Ishikawa (cell line): ENCODE measurements at regions not wholly inside any gene's neighbourhood (a gene's known extent, or its start where the extent isn't known, plus 50 kb on each side); places are given as distances from the start of the nearest gene placed in this dataset.

Source experiments
- CEBPB ChIP-seq: IDR thresholded peaks from 2 replicates; pipeline ENCODE4 v1.6.1; 2012
- CREB1 ChIP-seq: IDR thresholded peaks from 2 replicates; pipeline ENCODE4 v1.6.1; 2012; ENCODE audit warnings: low read depth
- EGR1 ChIP-seq: IDR thresholded peaks from 2 replicates; pipeline ENCODE4 v1.6.1; 2012
- EP300 ChIP-seq: IDR thresholded peaks from 2 replicates; pipeline ENCODE4 v1.6.1; 2012; ENCODE audit warnings: borderline replicate concordance
- FOXM1 ChIP-seq: IDR thresholded peaks from 2 replicates; pipeline ENCODE4 v1.6.1; 2012; ENCODE audit warnings: low read depth, borderline replicate concordance
- NFIC ChIP-seq: IDR thresholded peaks from 2 replicates; pipeline ENCODE4 v1.6.1; 2012
- RAD21 ChIP-seq: IDR thresholded peaks from 2 replicates; pipeline ENCODE4 v1.6.1; 2012; ENCODE audit warnings: low read depth
- TAF1 ChIP-seq: IDR thresholded peaks from 2 replicates; pipeline ENCODE4 v1.6.1; 2012; ENCODE audit warnings: low read depth, mild to moderate bottlenecking
- TCF12 ChIP-seq: IDR thresholded peaks from 2 replicates; pipeline ENCODE4 v1.6.1; 2012; ENCODE audit warnings: low read depth
- TEAD4 ChIP-seq: IDR thresholded peaks from 2 replicates; pipeline ENCODE4 v1.6.1; 2012
- YY1 ChIP-seq: IDR thresholded peaks from 2 replicates; pipeline ENCODE4 v1.6.1; 2012; ENCODE audit warnings: low read depth
- ZBTB7A ChIP-seq: IDR thresholded peaks from 2 replicates; pipeline ENCODE4 v1.6.1; 2012; ENCODE audit warnings: low read depth
- TF ChIP-seq, protein P1 (sequence below): IDR thresholded peaks from 2 replicates; pipeline ENCODE4 v1.6.1; 2012
- TF ChIP-seq, protein P2 (sequence below): IDR thresholded peaks from 2 replicates; pipeline ENCODE4 v1.6.1; 2012; ENCODE audit warnings: low read depth, mild to moderate bottlenecking
- TF ChIP-seq, protein P3 (sequence below): IDR thresholded peaks from 2 replicates; pipeline ENCODE4 v1.6.1; 2012

- TF ChIP-seq, protein P1, sequence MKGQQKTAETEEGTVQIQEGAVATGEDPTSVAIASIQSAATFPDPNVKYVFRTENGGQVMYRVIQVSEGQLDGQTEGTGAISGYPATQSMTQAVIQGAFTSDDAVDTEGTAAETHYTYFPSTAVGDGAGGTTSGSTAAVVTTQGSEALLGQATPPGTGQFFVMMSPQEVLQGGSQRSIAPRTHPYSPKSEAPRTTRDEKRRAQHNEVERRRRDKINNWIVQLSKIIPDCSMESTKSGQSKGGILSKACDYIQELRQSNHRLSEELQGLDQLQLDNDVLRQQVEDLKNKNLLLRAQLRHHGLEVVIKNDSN: no peak
- TF ChIP-seq ZBTB7A (no peak), FOXM1 (no peak), EP300 (no peak), EGR1 (no peak), CREB1 (no peak), TCF12 (no peak), TEAD4 (no peak), RAD21 (no peak), NFIC (no peak), CEBPB (no peak), YY1 (no peak), TAF1 (no peak)
- TF ChIP-seq, protein P2, sequence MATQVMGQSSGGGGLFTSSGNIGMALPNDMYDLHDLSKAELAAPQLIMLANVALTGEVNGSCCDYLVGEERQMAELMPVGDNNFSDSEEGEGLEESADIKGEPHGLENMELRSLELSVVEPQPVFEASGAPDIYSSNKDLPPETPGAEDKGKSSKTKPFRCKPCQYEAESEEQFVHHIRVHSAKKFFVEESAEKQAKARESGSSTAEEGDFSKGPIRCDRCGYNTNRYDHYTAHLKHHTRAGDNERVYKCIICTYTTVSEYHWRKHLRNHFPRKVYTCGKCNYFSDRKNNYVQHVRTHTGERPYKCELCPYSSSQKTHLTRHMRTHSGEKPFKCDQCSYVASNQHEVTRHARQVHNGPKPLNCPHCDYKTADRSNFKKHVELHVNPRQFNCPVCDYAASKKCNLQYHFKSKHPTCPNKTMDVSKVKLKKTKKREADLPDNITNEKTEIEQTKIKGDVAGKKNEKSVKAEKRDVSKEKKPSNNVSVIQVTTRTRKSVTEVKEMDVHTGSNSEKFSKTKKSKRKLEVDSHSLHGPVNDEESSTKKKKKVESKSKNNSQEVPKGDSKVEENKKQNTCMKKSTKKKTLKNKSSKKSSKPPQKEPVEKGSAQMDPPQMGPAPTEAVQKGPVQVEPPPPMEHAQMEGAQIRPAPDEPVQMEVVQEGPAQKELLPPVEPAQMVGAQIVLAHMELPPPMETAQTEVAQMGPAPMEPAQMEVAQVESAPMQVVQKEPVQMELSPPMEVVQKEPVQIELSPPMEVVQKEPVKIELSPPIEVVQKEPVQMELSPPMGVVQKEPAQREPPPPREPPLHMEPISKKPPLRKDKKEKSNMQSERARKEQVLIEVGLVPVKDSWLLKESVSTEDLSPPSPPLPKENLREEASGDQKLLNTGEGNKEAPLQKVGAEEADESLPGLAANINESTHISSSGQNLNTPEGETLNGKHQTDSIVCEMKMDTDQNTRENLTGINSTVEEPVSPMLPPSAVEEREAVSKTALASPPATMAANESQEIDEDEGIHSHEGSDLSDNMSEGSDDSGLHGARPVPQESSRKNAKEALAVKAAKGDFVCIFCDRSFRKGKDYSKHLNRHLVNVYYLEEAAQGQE: no peak
- TF ChIP-seq, protein P3, sequence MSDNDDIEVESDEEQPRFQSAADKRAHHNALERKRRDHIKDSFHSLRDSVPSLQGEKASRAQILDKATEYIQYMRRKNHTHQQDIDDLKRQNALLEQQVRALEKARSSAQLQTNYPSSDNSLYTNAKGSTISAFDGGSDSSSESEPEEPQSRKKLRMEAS: no peak
These were observed 175.8 kb upstream of the PDE5A start for GRCh38 chr4:119804404-119804803.

DNA sequence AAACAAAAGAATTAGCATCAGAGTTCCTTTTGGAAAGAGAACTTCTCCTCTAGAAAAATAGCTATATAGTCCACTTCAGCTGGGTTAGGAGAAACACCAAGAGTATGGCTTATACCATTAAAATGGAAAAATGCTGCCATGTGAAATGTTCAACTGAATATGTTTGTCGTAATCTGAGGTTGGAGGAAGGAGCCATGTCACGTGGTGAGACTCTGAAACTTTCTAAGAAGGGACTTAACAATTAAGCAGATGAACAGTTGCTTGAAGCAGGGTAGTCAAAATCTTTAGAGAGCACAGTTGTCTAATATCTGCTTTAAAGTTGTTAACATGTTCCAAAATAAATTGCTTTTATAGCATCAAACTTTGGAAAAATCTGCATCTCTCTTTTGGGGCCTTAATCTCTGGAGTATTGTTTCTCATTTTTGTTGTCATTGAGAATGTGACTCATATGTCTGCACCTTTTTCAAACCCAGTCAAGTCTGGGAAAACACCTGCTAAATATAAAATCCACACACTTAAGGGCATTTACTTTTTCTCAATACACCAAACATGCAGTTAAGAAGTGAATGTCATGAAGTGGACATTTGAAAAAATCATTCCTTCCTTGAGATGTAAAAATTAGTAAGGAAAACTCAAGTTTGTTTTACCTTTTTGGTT is 168.8 kb upstream of the PDE5A start:
- TF ChIP-seq ZBTB7A (no peak), EGR1 (no peak), NFIC (no peak), RAD21 (no peak), CREB1 (no peak), CEBPB (no peak), TEAD4 (no peak), YY1 (no peak), FOXM1 (no peak), EP300 (no peak), TAF1 (no peak), TCF12 (no peak)
- TF ChIP-seq, protein P2: no peak
- TF ChIP-seq, protein P3: no peak
- TF ChIP-seq, protein P1: no peak

GRCh38 chr4:119795986-119796578 is 167.5 kb upstream of the PDE5A start:
- TF ChIP-seq EGR1 (no peak), TCF12 (no peak), EP300 (no peak), FOXM1 (no peak), TEAD4 (no peak), RAD21 (no peak), TAF1 (no peak), CEBPB (no peak), ZBTB7A (no peak), YY1 (no peak), CREB1 (no peak)
- TF ChIP-seq, protein P3: no peak

DNA sequence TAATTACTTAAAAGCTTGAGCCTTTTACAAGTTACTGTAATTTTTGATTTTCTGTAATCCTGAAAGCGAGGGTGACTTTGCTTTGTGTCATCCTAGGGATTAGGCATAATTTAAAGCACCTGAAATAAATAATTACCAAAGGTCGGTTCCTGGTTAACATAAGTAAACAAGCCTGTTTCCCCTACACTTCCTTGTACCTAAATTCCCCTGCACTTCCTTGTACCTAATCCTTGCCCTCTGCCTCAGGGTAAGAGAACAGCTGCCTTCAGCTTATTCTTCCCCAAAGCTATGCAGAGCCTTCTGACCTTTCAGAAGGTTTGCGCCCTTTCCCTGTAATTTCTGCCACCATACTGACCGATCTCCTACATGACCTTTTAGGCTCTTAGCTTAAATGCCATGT is 166.1 kb upstream of the PDE5A start:
- TF ChIP-seq CEBPB (no peak), ZBTB7A (no peak), TAF1 (no peak), FOXM1 (no peak), TCF12 (no peak), TEAD4 (no peak), RAD21 (no peak)
- TF ChIP-seq, protein P3: no peak

DNA sequence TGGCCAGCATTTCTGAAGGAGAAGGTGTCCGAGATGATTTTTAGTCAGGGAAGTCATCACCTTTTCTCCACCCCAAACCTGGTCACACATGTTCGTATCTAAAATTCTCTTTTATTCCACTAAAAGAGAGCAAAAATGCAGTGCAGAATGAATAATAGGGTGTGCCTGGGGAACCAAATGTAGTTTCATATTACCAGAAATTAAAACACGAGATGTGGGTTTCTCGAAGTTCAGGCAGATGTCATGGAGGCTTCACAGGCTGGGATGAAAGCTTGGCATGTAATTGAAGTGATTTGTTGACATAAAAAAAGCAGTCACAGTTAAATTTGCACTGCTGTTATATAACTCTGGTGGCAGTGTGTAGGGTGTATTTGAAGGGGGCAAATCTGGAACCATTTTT is 165.5 kb upstream of the PDE5A start:
- TF ChIP-seq, protein P3: no peak
- TF ChIP-seq TEAD4 (no peak), EP300 (no peak), CREB1 (no peak), CEBPB (no peak), EGR1 (no peak), RAD21 (no peak), TAF1 (no peak), ZBTB7A (no peak)
- TF ChIP-seq, protein P1: no peak
